Stomach (tissue), 8 donors: ENCODE measurements at regions not wholly inside any gene's neighbourhood (a gene's known extent, or its start where the extent isn't known, plus 50 kb on each side); places are given as distances from the start of the nearest gene placed in this dataset.
"Not testable (repeated sequence)": the region's sequence is repeated elsewhere in the genome, so short reads cannot be mapped to it uniquely, and the experiment has no call there.

Experiments
- DNase-seq, 2 donors: peaks; one replicate each; pipeline versions ENCODE4 v3.0.0 to v3.0.0-alpha.2; 2013 to 2019
- H3K27ac ChIP-seq, 5 donors: fragments of 200-600 bp in 4 of 5; sonication (generic) in 4 of 5; one replicate each; pipeline ENCODE4 v1.5.1; 2013 to 2019; ENCODE audit warnings: mild to moderate bottlenecking in 1 of 5, moderate library complexity in 1 of 5
- H3K27me3 ChIP-seq, 3 donors: fragments of 200-600 bp; sonication (generic); one replicate each; pipeline ENCODE4 v1.5.1; 2017 to 2019; ENCODE audit warnings: mixed run types in 1 of 3
- H3K36me3 ChIP-seq, 4 donors: fragments of 200-600 bp; sonication (generic); 1 replicate in 3 of 4; 2 replicates in 1 of 4; pipeline ENCODE4 v1.5.1; 2016 to 2019
- H3K4me1 ChIP-seq, 4 donors: fragments of 200-600 bp; sonication (generic); one replicate each; pipeline ENCODE4 v1.5.1; 2016 to 2019
- H3K4me3 ChIP-seq, 4 donors: fragments of 200-600 bp; sonication (generic) in 3 of 4; one replicate each; pipeline ENCODE4 v1.5.1; 2016 to 2019; ENCODE audit warnings: mild to moderate bottlenecking in 1 of 4
- H3K9me3 ChIP-seq, 4 donors: fragments of 200-600 bp; sonication (generic); one replicate each; pipeline ENCODE4 v1.5.1; 2016 to 2019
- CTCF ChIP-seq, 7 experiments: fragments of 450-650 bp in 4 of 7; fragments of 200-600 bp in 3 of 7; sonication (generic) in 3 of 7; IDR thresholded peaks; one replicate each; pipeline ENCODE4 v1.5.1; 2016 to 2019; ENCODE audit warnings: antibody characterized with exemption in 7 of 7, control low read depth in 2 of 7, mild to moderate bottlenecking in 1 of 7
- EP300 ChIP-seq: sonication (generic); formaldehyde crosslinking; IDR thresholded peaks from one replicate; pipeline ENCODE4 v1.6.1; 2017; ENCODE audit warnings: antibody characterized with exemption
- POLR2A ChIP-seq, 4 donors: fragments of 450-650 bp; IDR thresholded peaks; one replicate each; pipeline ENCODE4 v1.6.1; 2016; ENCODE audit warnings: antibody characterized with exemption in 4 of 4, control low read depth in 2 of 4, mild to moderate bottlenecking in 1 of 4, moderate library complexity in 1 of 4
- POLR2AphosphoS5 ChIP-seq, 3 donors: sonication (generic); formaldehyde crosslinking; IDR thresholded peaks; one replicate each; pipeline ENCODE4 v1.6.1; 2016; ENCODE audit warnings: antibody characterized with exemption in 3 of 3
- WGBS, 5 donors: extraction: QIAGEN DNeasy Blood & Tissue Kit in 3 of 5; methylation state at CpG; one replicate each; pipeline versions ENCODE4 v1.1.5 to v1.1.7; 2013 to 2018; 5-methylcytosine and 5-hydroxymethylcytosine counted together
- intact Hi-C: fragments of 100-400 bp; cut with DNase I; formaldehyde crosslinking; loops from one replicate; pipeline ENCODE4 v1.15.1; 2023; ENCODE audit warnings: low total_unique reads
- donor health status: healthy with polysubstance abuse.
- donor health status: Bipolar disorder and iron deficiency.
- donor health status: healthy.

GRCh38 chr2:13401312-13401711, 684.6 kb downstream of the TRIB2 start:
- H3K9me3 ChIP-seq: peaks cover 0 to 16% (median 7%) of the 10 kb centered on the region in 4 donors

GRCh38 chr2:13413989-13414388, 697.3 kb downstream of the TRIB2 start:
- no peak for DNase-seq
- Histone ChIP-seq H3K4me1 (no peaks in the 10 kb centered on the region), H3K27me3 (no peaks in the 10 kb centered on the region), H3K4me3 (no peak overlapping the region), H3K36me3 (no peaks in the 10 kb centered on the region), H3K9me3 (peaks cover 0 to 14% (median 5%) of the 10 kb centered on the region in 4 donors), H3K27ac (no peak overlapping the region)
- intact Hi-C loops: no loop called here
- 88 to 95% (median 91%) methylated on average over 1 of the region's 1 CpG for WGBS, 5 donors
- TF ChIP-seq CTCF (IDR thresholded peaks at IDR 0.05) (no peak), POLR2A (IDR thresholded peaks at IDR 0.05) (no peak), EP300 (no peak), POLR2AphosphoS5 (IDR thresholded peaks at IDR 0.05) (no peak)

More at GRCh38 chr2:13401312-13401711, 684.6 kb downstream of the TRIB2 start:
- intact Hi-C loops: no loop called here
- WGBS, 5 donors: 61 to 72% (median 67%) methylated on average over 2 of the region's 2 CpGs
- no peaks in the 10 kb centered on the region for H3K36me3 ChIP-seq
- no peak overlapping the region for H3K27ac ChIP-seq
- no peak overlapping the region for H3K4me3 ChIP-seq
- H3K27me3 ChIP-seq: no peaks in the 10 kb centered on the region
- no peak for DNase-seq
- H3K4me1 ChIP-seq: no peaks in the 10 kb centered on the region
- TF ChIP-seq POLR2A (IDR thresholded peaks at IDR 0.05): no peak
- no peak for TF ChIP-seq CTCF (IDR thresholded peaks at IDR 0.05)
- no peak for TF ChIP-seq EP300
- no peak for TF ChIP-seq POLR2AphosphoS5 (IDR thresholded peaks at IDR 0.05)

GRCh38 chr2:13414897-13415296, 698.2 kb downstream of the TRIB2 start:
- DNase-seq: no peak
- Histone ChIP-seq H3K27me3 (no peaks in the 10 kb centered on the region), H3K9me3 (peaks cover 0 to 14% (median 5%) of the 10 kb centered on the region in 4 donors), H3K36me3 (no peaks in the 10 kb centered on the region), H3K4me3 (no peak overlapping the region), H3K27ac (no peak overlapping the region), H3K4me1 (no peaks in the 10 kb centered on the region)
- intact Hi-C loops: no loop called here
- no peak for TF ChIP-seq CTCF (IDR thresholded peaks at IDR 0.05)
- no peak for TF ChIP-seq EP300
- no peak for TF ChIP-seq POLR2A (IDR thresholded peaks at IDR 0.05)
- no peak for TF ChIP-seq POLR2AphosphoS5 (IDR thresholded peaks at IDR 0.05)
- 35 to 52% (median 47%) methylated on average over 2 of the region's 2 CpGs for WGBS, 5 donors

GRCh38 chr2:13433954-13434353, 717.2 kb downstream of the TRIB2 start:
- Histone ChIP-seq H3K4me3 (no peak overlapping the region), H3K36me3 (no peaks in the 10 kb centered on the region), H3K27ac (no peak overlapping the region), H3K9me3 (no peaks in the 10 kb centered on the region), H3K4me1 (no peaks in the 10 kb centered on the region), H3K27me3 (no peaks in the 10 kb centered on the region)
- no peak for TF ChIP-seq POLR2A (IDR thresholded peaks at IDR 0.05)
- no peak for TF ChIP-seq POLR2AphosphoS5 (IDR thresholded peaks at IDR 0.05)
- no peak for TF ChIP-seq EP300
- no peak for TF ChIP-seq CTCF (IDR thresholded peaks at IDR 0.05)
- WGBS, 5 donors: 85 to 95% (median 91%) methylated on average over 7 of the region's 7 CpGs
- DNase-seq: no peak
- intact Hi-C loops: no loop called here

GRCh38 chr2:13443554-13444261, 727.0 kb downstream of the TRIB2 start:
- H3K27me3 ChIP-seq, H3K36me3 ChIP-seq, DNase-seq, H3K4me3 ChIP-seq, H3K4me1 ChIP-seq, H3K9me3 ChIP-seq, H3K27ac ChIP-seq, intact Hi-C loops: not testable (repeated sequence)
- 50 to 61% (median 60%) methylated on average over 4 of the region's 4 CpGs for WGBS, 5 donors
